HG02798 (cell line): ENCODE measurements at regions not wholly inside any gene's neighbourhood (a gene's known extent, or its start where the extent isn't known, plus 50 kb on each side); places are given as distances from the start of the nearest gene placed in this dataset.
"Not testable (repeated sequence)": the region's sequence is repeated elsewhere in the genome, so short reads cannot be mapped to it uniquely, and the experiment has no call there.

ENCODE experiments used
- ATAC-seq: cut with Tn5 transposase; IDR thresholded peaks from one replicate; pipeline ENCODE4 v1.9.1; 2021; ENCODE audit warnings: mild to moderate bottlenecking; ENCODE audit not compliant: unreplicated experiment, poor library complexity

DNA sequence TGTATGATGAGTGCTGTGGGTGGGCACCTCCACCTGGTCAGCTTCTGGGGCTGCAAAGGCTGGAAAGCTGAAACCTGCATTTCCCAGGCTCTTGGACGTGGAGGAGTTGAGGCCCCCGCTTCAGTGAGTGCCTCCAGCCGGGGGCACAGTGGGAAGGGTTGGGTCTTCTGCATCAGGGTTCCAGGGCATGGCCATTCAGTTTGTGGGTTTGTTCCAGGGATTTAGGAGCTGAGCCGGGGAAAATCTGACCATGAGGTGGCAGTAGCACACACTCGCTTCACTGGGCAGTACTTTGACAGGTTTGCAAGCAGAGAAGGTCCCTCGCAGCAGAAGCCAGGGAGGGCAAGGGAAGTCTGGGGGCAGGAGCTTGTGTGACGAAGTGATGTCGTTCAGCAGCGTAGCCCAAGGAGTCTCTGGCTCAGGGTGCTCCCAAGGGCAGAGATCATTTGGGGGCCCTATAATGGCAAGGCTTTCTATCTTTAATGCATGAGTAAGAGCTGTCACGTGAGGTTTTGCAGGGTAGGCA is 69.5 kb upstream of the SULF2 start:
- no peak for ATAC-seq

DNA sequence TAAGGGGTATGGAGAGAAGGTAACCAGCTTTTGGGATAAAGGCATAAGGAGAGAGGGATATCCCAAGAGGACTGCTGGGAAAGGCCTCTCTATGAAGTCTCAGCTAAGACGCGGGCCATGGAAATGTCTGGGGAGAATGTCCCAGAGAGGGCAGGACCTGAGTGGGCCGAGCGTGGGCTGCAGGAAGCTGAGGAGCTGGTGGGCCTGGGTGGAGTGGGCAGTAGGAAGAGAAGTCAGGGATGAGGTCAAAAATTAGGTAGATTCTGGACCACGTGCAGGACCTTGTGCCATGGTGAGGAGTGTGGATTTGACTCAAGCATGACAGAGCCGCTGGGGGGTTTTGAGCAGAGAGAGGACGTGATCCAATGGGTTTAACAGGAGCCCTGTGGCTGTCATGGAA is 66.5 kb upstream of the SULF2 start:
- no peak for ATAC-seq

DNA sequence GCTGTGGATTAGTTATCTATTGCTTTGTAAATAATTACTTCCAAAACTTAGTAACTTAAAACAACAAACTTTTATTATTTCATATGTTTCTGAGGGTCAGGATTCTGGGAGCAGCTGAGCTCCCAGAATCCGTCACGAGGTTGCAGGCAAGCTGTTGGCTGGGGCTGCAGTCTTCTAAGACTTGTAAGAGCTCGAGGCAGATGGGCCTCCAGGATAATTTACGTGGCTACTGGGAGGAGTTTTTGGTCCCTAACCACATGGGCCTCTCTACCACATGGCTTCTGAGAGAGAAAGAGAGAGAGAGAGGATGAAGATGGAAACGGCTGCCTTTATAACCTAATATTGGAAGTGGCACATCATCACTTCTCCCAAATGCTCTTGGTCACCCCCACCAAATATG is 64.9 kb upstream of the SULF2 start:
- no peak for ATAC-seq

DNA sequence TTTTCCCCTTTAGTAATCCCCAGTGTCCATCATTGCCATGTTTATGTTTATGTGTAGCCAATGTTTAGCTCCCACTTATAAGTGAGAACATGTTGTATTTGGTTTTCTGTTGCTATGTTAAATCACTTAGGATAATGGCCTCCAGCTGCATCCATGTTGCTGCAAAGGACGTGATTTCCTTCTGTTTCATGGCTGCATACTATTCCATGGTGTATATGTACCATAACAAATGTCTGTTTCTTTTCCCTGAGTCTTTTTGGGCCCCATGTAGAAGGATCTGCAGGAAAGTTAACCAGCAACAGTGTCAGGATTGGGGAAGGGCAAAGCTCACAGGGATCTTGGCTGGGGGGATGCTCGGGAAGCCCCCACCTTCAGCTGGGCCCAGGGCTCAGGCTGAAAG is 64.3 kb upstream of the SULF2 start:
- no peak for ATAC-seq

DNA sequence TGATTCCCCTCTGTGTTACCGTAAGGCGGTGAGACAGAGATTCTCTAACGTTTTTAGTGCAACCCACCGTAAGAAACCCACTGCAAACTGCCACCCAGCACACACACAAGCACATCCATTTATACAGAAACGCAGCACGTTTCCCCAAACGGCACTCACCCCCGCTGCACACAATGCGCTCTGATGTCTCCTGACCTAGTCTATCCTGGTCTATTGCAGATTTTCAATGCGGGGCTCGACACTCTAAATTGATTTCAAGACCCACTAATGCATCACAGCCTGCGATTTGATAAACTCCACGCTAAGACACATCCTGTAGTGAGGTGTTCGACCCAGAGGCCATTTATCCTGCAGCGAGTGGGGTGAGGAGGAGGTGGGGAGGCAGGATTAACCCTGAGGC is 63.7 kb upstream of the SULF2 start:
- ATAC-seq = no peak

DNA sequence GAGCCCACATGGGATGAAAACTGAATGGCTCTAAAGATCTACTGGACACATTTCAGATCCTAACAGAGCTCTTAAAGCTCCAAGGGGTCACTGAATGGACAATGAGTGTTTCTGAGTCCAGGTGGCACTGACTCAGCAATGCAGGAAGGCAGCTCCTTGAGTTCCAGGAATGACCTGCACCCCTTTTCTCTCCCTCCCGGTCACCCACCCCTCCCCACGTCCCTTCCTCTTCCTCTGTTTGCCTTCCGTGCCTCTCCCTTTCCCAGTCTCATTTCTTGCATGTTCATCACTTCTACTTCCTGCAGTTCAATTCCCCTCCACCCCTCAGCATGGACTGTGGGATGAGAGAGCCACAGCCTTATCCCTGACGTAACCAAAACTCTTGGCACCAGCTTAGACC is 63.3 kb upstream of the SULF2 start:
- ATAC-seq = not testable (repeated sequence)

DNA sequence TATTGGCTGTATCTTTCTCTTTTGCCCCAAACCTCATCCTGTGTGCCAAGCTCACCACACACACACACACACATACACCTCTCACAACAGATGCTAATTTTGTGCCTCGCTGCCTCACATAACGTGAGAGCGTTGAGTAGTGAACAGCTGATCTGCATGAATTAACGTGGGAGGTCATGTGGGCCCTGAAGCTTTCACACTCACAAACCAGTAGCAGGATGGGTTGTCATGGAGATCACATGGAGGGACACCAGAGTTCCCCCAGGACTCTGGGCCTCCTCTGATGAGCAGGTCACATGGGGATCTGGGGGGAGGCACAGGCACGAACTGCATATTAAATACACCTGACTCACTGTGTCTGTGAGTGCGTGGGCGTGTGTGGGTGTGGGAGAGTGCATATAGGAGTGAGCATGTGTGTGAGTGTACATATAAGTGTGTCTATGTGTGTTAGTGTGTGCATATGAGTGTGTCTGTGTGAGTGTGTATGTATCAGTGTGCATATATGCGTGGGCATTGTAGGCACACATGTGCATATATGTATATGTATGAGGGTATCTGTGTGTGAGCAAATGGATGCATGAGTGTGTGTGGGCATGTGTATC is 62.7 kb upstream of the SULF2 start:
- ATAC-seq = no peak

DNA sequence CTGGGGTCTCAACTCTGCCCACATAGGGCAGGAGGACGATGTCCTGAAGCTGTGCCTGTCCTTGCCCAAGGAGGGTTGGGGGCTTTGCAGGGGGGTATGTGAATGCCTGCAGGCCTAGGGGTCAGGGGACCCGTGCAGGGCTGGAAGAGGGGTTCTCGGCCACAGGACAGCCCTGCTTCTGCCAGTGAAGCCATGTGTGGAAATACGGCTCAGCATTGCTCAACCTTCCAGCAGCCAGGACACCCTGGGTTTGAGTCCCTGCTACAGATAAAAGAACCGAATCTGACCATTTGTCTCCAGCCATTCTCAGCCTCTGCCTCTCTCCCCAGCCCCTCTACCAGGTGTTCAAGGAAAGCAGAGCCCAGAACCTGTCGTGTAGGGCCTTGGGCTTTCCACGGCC is 61.9 kb upstream of the SULF2 start:
- ATAC-seq = not testable (repeated sequence)

DNA sequence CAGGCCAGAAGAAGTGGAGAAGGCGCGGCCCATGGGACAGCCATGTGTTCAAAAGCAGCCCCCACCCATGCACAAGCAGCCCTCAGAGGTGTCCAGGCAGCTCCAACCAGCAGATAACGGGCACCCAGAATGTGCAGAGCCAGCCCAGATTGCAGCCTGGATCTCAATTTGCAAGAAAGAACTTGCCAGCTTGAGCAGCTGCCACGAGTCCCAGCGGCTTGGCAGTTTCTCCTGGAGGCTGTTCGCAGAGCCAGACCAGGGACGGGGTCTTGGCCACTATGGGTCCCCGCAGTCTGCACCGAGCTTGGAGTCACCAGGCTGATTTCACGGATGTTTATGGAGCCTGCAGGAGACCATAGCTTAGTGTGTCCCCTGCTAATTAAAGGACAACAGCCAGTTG is 61.4 kb upstream of the SULF2 start:
- ATAC-seq = not testable (repeated sequence)

DNA sequence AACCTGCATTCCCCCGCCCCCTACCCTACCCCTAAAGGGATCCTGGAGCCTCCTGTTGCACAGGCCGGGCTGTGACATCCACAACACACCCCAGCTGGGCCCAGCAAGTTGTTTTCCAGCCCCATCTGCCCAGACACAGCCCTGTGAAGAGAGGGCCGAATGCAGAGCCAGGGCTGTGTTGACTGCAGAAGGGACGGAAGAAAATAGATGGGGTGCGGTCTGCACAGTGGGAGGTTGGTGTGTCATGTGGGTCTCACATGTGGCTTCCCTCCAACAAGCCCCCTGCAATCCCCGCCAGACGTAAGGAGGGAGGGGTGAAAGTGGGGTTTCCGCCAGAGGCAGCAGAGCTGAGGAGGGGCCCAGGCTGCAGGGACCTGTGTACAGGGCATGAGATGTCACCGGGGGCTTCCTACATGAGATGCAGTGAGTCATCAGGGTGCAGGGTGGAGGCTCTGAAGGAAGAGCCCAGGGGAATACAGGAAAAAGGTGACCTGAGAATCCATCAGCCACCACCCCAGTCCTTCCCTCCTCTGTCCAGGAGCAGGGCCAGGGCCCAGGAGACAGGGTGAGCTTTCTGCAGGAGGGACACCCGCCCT is 60.2 kb upstream of the SULF2 start:
- not testable (repeated sequence) for ATAC-seq

DNA sequence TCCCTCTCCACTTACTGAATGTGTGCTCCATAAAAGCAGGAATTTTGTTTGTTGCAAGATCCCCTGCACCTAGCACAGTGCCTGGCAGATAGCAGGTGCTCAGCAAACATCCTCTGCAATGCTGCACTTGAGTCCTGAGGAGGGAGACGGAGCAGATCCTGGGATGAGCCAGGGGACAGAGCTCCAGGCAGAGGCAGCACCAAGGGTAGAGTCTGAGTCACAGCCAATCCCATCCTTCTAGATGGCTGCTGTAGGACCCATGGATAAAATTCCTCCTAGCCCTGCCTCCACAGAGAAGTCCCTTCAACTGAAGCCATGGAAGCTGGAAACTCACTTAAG is 59.3 kb upstream of the SULF2 start:
- ATAC-seq = not testable (repeated sequence)

DNA sequence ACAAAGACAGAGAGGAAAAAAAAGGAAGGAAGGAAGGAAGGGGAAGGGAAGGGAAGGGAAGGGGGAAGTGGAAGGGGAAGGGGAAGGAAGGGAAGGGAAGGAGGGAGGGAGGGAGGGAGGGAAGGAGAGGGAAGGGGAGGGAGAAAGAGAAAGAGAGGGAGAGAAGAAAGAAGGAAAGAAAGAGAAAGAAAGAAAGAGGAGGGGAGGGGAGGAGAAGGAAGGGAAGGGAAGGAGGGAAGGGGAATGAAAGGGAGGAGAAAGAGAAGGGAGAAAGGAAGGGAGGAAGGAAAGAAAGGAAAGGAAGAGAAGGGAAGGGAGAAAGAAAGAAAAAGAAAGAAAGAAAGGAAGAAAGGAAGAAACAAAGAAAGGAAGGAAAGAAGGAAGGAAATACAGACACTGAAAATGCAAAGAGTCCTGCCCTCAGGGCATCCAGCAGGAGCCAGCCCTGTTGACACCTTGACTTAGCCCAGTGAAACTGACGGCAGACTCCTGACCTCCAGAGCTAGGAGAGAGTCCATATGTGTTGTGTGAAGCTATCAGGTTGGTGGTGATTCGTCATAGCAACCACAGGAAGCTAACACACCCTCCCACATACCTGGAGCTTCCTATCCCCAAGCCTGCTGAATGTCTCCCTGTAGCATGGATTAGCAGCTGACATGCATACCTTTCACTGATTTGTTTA is 58.7 kb upstream of the SULF2 start:
- no peak for ATAC-seq

DNA sequence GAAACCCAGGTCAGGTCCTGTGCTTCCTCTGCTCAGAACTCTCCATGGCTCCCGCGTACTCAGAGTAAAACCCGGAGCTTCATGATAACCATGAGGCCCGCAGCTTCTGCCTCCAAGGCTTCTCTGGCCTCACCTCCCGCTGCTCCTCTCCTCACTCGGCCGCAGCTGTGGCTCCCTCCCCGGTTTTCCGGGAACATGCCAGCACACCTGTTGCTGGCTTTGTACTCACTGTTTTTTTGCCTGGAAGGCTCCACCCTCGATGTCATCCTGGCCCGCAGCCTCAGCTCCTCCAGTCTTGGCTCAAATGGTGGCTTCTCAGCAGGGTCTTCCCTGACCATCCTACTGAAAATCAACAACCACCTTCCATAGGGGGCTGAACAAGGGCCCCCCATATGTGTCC is 57.7 kb upstream of the SULF2 start:
- ATAC-seq = not testable (repeated sequence)

DNA sequence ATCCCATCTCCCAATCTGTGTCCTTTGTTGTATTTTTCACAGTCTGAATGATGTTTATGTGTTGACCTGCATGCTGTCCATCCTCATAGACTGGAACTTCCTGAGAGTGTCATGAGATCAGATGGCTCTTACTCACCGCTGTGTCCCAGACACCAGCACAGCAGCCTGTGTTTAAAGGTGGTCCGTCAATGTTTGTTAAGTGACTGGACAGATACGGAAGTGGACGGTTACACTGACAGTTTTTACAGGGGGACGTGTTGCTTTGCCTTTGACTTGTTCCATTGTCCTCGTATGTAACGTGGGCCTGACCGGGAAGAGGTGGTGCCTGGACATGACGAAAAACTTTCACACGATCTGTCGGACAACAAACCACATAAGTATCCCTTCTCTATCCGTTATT is 56.7 kb upstream of the SULF2 start:
- not testable (repeated sequence) for ATAC-seq

DNA sequence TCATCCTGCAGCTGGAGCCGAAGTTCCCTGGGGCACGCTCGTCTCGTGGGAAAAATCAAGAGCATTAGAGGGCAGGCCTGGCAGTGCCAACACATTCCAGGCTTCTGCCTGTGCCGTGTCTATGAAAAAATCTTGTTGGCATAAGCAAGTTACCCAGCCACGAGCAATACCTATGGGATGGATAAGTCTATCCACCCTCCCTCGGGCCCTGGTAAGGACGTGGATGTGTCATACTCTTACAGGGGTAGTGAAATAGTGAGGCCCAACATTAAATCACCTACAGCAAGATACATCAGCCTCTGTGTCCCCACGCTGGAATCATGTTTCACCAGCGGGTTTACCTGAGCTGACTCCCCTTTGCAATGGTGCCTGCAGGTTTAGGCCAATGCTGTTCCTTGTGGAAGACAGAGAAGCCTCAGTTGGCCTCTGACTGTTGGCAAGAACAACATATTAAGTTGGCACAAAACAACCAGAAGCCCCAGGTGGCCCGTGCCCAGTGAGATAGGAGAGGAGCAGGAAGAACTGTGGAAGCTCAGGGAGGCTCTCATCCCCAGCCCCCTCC is 51.1 kb upstream of the SULF2 start:
- ATAC-seq = not testable (repeated sequence)
